Liver (tissue), 8 donors: ENCODE measurements at regions not wholly inside any gene's neighbourhood (a gene's known extent, or its start where the extent isn't known, plus 50 kb on each side); places are given as distances from the start of the nearest gene placed in this dataset.
A peak's percentile ranks its signal among the peaks of the same experiment; 100 is the strongest.
"Not testable (repeated sequence)": the region's sequence is repeated elsewhere in the genome, so short reads cannot be mapped to it uniquely, and the experiment has no call there.

Experiments
- DNase-seq: peaks from one replicate; pipeline ENCODE4 v3.0.0-alpha.2; 2017; ENCODE audit warnings: low spot score
- H3K27ac ChIP-seq, 2 donors: one replicate each; pipeline ENCODE4 v1.7.0; 2013; ENCODE audit warnings: inconsistent platforms in 2 of 2, low read length in 2 of 2, control low read depth in 1 of 2, low read depth in 1 of 2, mild to moderate bottlenecking in 1 of 2
- H3K27me3 ChIP-seq, 4 donors: one replicate each; pipeline versions ENCODE4 v1.6.1 to v1.7.0; 2013; ENCODE audit warnings: low read length in 3 of 4, inconsistent platforms in 1 of 4, mild to moderate bottlenecking in 1 of 4, moderate library complexity in 1 of 4; ENCODE audit not compliant: control insufficient read depth in 4 of 4, insufficient read depth in 4 of 4
- H3K36me3 ChIP-seq, 4 donors: one replicate each; pipeline versions ENCODE4 v1.6.1 to v1.7.0; 2013; ENCODE audit warnings: low read length in 3 of 4, mild to moderate bottlenecking in 3 of 4, low read depth in 1 of 4, moderate library complexity in 1 of 4; ENCODE audit not compliant: control insufficient read depth in 4 of 4, insufficient read depth in 3 of 4
- H3K4me1 ChIP-seq, 4 donors: one replicate each; pipeline versions ENCODE4 v1.6.1 to v1.7.0; 2013; ENCODE audit warnings: low read length in 3 of 4, mild to moderate bottlenecking in 3 of 4, moderate library complexity in 1 of 4; ENCODE audit not compliant: control insufficient read depth in 4 of 4, insufficient read depth in 4 of 4
- H3K4me3 ChIP-seq, 3 donors: one replicate each; pipeline versions ENCODE4 v1.6.1 to v1.7.0; 2013; ENCODE audit warnings: low read length in 3 of 3, control low read depth in 1 of 3, low read depth in 1 of 3, mild to moderate bottlenecking in 1 of 3
- H3K9ac ChIP-seq, 2 donors: one replicate each; pipeline ENCODE4 v1.7.0; 2013; ENCODE audit warnings: low read length in 2 of 2, mild to moderate bottlenecking in 2 of 2, moderate library complexity in 2 of 2, control low read depth in 1 of 2, low read depth in 1 of 2
- H3K9me3 ChIP-seq, 4 donors: one replicate each; pipeline versions ENCODE4 v1.6.1 to v1.7.0; 2013; ENCODE audit warnings: low read length in 3 of 4; ENCODE audit not compliant: control insufficient read depth in 4 of 4
- CTCF ChIP-seq: fragments of 150-350 bp; IDR thresholded peaks from 2 replicates; pipeline ENCODE4 v1.5.1; 2017; ENCODE audit warnings: improper control_type of control experiment, low read depth, low read length; ENCODE audit not compliant: missing input control
- EGR1 ChIP-seq, 2 donors: IDR thresholded peaks; 2 replicates each; pipeline ENCODE4 v1.6.1; 2016 to 2018; ENCODE audit warnings: antibody characterized with exemption in 2 of 2, low read depth in 2 of 2
- FOXA2 ChIP-seq: IDR thresholded peaks from 2 replicates; pipeline ENCODE4 v1.6.1; 2016; ENCODE audit warnings: antibody characterized with exemption
- HNF4A ChIP-seq, 2 donors: conservative IDR thresholded peaks; 2 replicates each; pipeline ENCODE4 v1.6.1; 2016; ENCODE audit warnings: antibody characterized with exemption in 2 of 2, mild to moderate bottlenecking in 2 of 2
- HNF4G ChIP-seq: IDR thresholded peaks from 2 replicates; pipeline ENCODE4 v1.6.1; 2016; ENCODE audit warnings: antibody characterized with exemption
- JUND ChIP-seq, 2 donors: IDR thresholded peaks; 2 replicates each; pipeline ENCODE4 v1.6.1; 2016; ENCODE audit warnings: antibody characterized with exemption in 2 of 2
- NR2F2 ChIP-seq: IDR thresholded peaks from 2 replicates; pipeline ENCODE4 v1.6.1; 2016; ENCODE audit warnings: antibody characterized with exemption
- RAD21 ChIP-seq, 2 donors: IDR thresholded peaks; 2 replicates each; pipeline ENCODE4 v1.6.1; 2016; ENCODE audit warnings: antibody characterized with exemption in 2 of 2, mild to moderate bottlenecking in 2 of 2
- REST ChIP-seq: IDR thresholded peaks from 2 replicates; pipeline ENCODE4 v1.6.1; 2016; ENCODE audit warnings: antibody characterized with exemption, mild to moderate bottlenecking
- RXRA ChIP-seq, 2 donors: IDR thresholded peaks; 2 replicates each; pipeline ENCODE4 v1.6.1; 2017 to 2018; ENCODE audit warnings: antibody characterized with exemption in 2 of 2, mild to moderate bottlenecking in 1 of 2
- SP1 ChIP-seq: IDR thresholded peaks from 2 replicates; pipeline ENCODE4 v1.6.1; 2018; ENCODE audit warnings: antibody characterized with exemption, mild to moderate bottlenecking
- TAF1 ChIP-seq: conservative IDR thresholded peaks from 2 replicates; pipeline ENCODE4 v1.6.1; 2016; ENCODE audit warnings: antibody characterized with exemption, mild to moderate bottlenecking
- YY1 ChIP-seq: IDR thresholded peaks from 2 replicates; pipeline ENCODE4 v1.6.1; 2016; ENCODE audit warnings: antibody characterized with exemption, mild to moderate bottlenecking
- ZBTB33 ChIP-seq: IDR thresholded peaks from 2 replicates; pipeline ENCODE4 v1.6.1; 2016; ENCODE audit warnings: antibody characterized with exemption
- WGBS: extraction: QIAGEN DNeasy Blood & Tissue Kit; methylation state at CpG from one replicate; pipeline ENCODE4 v1.1.7; 2013; 5-methylcytosine and 5-hydroxymethylcytosine counted together
- donor health status: healthy.
- donor health status: healthy.
- donor health status: healthy.
- donor health status: healthy.
- donor health status: healthy.

DNA sequence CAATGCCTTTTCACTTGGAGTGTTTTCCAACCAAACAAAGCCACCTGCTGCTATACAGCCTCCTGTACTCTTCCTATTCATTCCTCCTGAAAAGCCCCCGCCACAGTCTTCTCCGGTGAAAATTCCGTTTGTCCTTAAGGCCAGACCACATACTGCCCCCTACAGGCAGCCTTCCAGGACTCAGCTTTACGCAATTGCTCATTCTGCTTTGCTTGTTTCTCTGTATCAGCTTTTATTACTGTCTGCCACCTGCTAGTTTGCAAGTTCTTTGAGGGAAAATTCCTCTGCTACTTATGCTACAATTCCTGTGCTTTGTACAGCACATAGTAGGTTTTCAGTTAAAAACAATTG is 115.2 kb upstream of the DUSP10 start:
- TF ChIP-seq RAD21 (IDR thresholded peaks at IDR 0.05) = peak in 1 of 2 donors; percentile 2
- not testable (repeated sequence) for DNase-seq, H3K4me1 ChIP-seq, H3K36me3 ChIP-seq, H3K27ac ChIP-seq, H3K4me3 ChIP-seq, H3K9ac ChIP-seq, H3K9me3 ChIP-seq, H3K27me3 ChIP-seq
- WGBS = 70% methylated on average over 2 of the region's 4 CpGs

GRCh38 chr1:221856228-221857093 is 114.6 kb upstream of the DUSP10 start:
- no peak overlapping the region for H3K9ac ChIP-seq
- H3K27ac ChIP-seq = no peak overlapping the region
- TF ChIP-seq SP1 (no peak), HNF4G (no peak), FOXA2 (no peak), RAD21 (IDR thresholded peaks at IDR 0.05) (peak in 1 of 2 donors; percentile 2), ZBTB33 (no peak)
- no peaks in the 10 kb centered on the region for H3K4me1 ChIP-seq
- H3K27me3 ChIP-seq = no peaks in the 10 kb centered on the region
- no peaks in the 10 kb centered on the region for H3K9me3 ChIP-seq
- WGBS = 94% methylated on average over 3 of the region's 3 CpGs
- no peaks in the 10 kb centered on the region for H3K36me3 ChIP-seq
- H3K4me3 ChIP-seq = no peak overlapping the region
- DNase-seq = no peak

- Histone ChIP-seq H3K4me3 (no peak overlapping the region), H3K27me3 (no peaks in the 10 kb centered on the region), H3K9ac (no peak overlapping the region), H3K36me3 (no peaks in the 10 kb centered on the region), H3K27ac (no peak overlapping the region), H3K9me3 (no peaks in the 10 kb centered on the region), H3K4me1 (no peaks in the 10 kb centered on the region)
- TF ChIP-seq CTCF = no peak
- TF ChIP-seq SP1 = no peak
- no peak for TF ChIP-seq HNF4A (conservative IDR thresholded peaks at IDR 0.05)
- TF ChIP-seq NR2F2 = no peak
- DNase-seq = no peak
- WGBS = 97% methylated on average over 2 of the region's 2 CpGs
Observed at GRCh38 chr1:221855156-221855555, 113.3 kb upstream of the DUSP10 start.

DNA sequence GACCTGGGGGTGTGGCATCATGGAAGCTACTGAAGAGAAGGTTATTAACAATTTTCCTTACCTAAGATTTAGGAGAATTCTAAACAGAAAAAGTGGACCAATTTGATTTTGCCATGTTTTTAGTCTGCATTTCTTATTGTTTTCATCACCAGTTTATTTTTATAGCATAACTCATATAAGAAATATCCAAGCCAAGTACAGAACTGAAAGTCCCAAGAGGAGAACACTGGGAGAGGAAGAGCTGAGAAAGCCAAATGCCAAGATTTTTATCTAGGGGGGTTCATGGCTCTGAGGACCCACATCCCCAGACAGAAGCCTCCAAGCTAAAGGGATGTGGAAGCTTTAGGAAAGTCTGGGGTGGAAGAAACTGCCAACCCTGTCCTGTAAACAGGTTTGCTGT is 109.4 kb upstream of the DUSP10 start:
- Histone ChIP-seq H3K4me3 (no peak overlapping the region), H3K9ac (no peak overlapping the region), H3K27me3 (no peaks in the 10 kb centered on the region), H3K27ac (no peak overlapping the region), H3K36me3 (no peaks in the 10 kb centered on the region), H3K4me1 (no peaks in the 10 kb centered on the region), H3K9me3 (no peaks in the 10 kb centered on the region)
- no peak for DNase-seq
- TF ChIP-seq TAF1 = no peak
- no peak for TF ChIP-seq JUND (IDR thresholded peaks at IDR 0.05)
- no peak for TF ChIP-seq HNF4A (conservative IDR thresholded peaks at IDR 0.05)
- TF ChIP-seq ZBTB33 = no peak
- no peak for TF ChIP-seq YY1
- TF ChIP-seq RXRA (IDR thresholded peaks at IDR 0.05) = no peak
- no peak for TF ChIP-seq REST
- no peak for TF ChIP-seq HNF4G
- TF ChIP-seq EGR1 (IDR thresholded peaks at IDR 0.05; ENCODE audit: low read depth in 2 of 2) = no peak
- no peak for TF ChIP-seq NR2F2
- no peak for TF ChIP-seq SP1
